T-helper 22 cell (primary cell): ENCODE measurements at regions not wholly inside any gene's neighbourhood (a gene's known extent, or its start where the extent isn't known, plus 50 kb on each side); places are given as distances from the start of the nearest gene placed in this dataset.

ENCODE experiments used
- DNase-seq: peaks from one replicate; pipeline ENCODE4 v3.0.0-alpha.2; 2020; ENCODE audit warnings: low read depth

DNA sequence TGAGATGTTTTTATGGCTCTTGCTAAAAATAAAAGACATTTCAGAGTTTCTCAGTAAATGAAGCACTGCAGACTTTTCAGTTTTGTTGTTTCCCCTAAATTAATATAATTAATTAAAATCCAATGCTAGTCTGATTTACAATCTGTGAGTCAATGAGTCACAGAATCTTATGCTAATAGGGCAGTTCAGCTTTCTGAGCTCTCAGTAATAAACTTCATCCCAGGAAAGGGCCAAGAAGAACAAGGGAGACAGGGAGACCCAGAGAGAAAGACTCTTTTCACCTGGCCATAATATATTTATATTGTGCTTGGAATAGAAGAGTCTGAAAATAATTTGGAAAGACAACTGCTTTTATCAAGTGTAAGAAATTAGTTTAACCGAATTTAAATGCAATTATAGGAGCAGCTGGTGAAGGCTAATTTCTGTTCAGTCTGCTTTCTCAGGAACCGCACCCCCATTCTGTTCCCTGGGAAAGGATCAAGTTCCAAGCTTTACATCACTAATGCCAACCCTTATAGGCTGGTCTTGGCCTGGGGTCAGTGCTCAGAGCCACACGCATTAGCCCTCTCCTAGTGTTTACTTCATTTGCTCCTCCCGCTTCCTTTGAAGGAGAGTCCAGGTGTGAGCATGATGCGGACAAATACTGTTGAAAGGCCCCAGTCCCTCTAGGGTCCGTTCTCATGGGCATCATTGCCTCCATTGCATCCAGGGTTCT lies 145.6 kb downstream of the ZBTB18 start:
- DNase-seq: no peak

DNA sequence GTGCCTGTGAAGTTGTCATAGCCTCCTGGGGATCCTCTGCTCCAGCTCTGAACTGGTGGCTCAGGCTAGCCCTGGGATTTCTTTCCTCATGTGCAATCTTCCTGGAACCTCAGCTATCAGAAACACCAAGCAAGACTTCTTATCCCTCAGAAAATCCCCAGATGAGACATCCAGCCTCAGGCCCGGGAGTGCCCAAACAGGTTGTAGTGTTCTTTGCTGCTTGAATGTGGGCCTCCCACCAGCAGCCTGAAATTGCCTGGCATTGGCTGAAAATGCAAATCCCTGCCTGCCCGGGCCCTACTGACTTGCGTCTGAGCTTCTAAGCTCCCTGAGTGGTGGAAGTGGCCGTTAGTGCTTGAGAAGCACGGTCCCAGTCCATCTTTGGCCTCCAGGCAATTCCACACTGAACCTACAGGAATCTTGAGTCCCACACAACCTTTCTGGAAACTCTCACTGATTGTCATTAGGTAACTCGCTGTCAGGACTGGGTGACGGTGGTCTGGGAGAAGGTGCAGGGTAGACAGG lies 146.8 kb downstream of the ZBTB18 start:
- DNase-seq: no peak

DNA sequence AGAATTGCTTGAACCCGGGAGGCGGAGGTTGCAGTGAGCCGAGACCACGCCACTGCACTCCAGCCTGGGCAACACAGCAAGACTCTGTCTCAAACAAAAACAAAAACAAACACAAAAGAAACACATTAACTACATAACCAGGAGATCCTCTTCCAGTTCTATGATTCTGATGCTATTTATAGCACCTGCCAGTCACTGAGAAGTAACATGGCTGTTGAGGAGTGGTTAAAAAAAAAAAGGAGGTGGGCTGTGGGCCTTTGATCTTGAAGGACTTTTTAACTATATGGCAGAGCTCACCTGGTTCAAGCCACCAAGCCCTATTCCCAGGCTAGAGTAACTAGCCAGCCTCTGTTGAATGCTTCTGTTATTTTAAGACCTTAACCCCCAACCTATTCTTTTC lies 148.8 kb downstream of the ZBTB18 start:
- no peak for DNase-seq

DNA sequence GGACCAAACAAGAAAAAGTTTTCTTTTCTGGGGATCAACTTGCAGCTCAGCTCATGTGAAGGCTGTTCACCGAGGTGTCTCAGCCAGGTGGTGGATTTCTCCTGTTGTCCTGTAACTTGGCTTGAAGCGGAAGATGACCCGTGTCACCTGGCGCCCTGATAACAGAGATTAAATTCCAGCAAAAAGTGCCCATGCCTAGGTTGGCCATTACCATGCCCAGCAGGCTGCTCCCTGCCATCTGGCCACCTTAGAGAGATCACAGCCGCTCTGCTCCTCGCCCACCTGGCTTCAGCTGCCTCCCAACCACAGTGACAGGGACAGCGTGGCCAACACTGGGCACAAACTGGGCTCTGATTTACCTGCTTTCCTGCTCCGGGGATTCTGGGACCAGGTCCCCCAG lies 149.5 kb downstream of the ZBTB18 start:
- DNase-seq: no peak

DNA sequence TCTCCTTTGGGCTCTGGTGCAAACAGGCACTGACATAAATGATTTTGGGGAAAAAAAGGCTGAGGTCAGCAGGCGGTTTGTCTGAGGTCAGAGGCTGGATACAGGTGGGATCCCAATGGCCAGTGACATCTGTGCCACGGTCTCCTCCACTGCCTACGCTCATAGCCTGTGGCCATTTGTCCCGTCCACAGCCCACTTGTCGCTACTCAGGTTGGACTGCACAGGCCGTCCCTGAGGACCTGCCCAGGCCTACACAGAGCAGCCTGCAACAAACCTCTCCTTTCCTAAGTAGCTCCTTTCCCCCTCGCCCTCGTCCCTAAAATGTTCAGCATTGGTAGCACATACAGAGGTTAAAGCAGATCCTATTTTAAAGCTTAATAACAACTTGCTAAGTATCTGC lies 150.7 kb downstream of the ZBTB18 start:
- DNase-seq: no peak

DNA sequence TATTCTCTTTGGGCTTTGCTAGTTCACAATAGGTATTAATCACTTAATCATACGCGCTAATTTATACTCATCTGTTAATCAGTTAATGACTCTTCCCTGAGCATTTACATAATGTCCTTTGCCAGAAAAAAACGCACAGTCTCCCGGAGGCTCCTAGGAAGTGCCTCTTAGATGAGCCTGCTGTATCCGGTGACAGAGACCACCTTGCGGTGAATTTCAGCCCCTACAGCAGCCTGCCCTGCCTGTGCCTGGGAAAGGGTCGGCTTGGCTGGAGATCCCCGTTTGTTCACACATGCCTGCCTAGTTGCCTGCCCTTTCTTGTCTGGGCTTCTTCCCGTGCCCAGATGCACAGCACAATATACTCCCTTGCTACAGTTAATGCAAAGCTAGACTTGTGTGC lies 152.9 kb downstream of the ZBTB18 start:
- no peak for DNase-seq

DNA sequence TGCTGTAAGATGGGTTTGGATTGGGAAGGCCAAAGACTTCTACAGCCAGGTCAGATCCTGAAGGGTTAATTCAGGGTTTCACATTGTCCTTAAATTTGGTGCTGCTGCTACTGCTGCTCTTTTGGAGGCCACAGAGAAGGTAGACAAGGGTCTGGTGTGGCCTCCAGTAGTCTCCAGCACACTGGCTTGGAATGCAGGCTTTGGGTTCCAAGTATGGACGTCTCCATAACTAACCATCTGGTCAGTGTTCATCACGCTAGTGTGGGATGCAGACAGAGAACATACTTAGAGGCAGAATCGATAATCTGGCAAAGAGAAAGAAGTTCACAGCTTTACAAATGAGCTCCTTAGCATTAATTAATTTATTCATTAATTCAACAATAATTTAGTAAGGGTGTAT lies 154.1 kb downstream of the ZBTB18 start:
- no peak for DNase-seq

DNA sequence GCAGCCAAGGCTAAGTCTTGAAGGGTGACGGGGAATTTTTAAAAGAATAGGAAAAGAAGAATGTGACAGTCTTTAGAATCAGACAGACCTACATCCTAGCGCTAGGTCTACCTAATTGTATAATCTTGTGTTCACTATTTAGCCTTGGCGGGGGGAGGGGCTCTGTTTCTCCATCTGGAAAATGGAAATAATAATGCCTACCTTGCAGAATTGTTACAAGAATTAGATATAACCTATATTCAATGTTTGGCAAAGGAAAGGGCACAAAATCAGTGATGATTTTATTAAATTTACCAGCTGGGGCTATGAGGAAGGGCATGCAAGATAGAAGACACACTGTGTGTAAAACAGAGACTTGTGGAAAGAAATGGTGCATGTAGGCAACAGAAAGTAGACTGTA lies 154.8 kb downstream of the ZBTB18 start:
- no peak for DNase-seq

DNA sequence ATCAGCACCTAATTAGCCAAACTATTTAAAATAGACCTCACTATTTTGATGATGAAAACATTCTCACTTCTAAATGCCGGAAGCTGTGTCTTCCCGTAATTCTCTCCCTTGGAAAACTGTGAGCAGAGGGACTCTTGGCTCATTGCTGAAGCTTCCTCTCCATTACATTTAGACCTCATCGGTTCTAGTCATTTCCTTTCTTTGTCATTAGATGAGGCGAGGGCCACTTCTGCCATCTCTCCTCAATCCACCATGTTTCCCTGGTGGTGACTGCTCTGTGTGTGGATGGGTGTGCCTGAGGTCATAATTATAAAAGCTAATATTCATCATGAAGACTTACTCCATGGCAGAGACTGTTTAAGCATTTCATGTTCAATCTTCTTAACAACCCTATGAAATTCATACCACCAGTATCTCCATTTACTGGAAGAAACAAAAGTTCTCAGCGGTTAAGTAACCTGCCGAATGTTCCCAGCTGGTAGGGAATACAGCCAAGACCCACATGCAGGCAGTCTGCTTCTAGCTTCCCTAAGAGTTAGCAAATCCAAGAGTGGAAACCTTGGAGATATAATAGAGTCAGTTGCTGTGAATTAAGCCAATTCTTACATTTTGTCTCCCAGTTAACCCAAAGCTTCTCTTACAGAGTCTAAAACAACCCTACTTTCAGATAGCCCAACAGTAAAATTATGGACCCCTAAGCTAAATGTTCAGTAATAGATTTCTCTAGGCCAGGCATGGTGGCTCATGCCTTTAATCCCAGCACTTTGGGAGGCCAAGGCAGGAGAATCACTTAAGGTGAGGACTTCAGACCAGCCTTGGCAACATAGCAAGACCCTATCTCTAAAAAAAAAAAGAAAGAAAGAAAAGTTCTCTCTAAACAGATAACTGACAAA lies 156.2 kb downstream of the ZBTB18 start:
- DNase-seq: no peak

DNA sequence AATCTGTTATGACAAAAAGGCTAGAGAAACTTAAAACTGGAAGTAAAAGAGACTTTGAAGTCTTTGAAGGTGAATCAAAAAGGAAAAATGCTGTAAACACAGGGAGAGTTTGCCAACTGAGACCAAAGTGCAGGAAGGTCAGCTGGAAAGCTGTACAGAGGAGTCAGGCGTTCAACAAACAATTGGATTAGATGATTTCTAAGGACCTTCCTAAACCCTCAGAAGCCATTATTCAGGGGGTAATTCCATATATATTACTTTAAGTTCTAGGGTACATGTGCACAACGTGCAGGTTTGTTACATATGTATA lies 156.8 kb downstream of the ZBTB18 start:
- no peak for DNase-seq

DNA sequence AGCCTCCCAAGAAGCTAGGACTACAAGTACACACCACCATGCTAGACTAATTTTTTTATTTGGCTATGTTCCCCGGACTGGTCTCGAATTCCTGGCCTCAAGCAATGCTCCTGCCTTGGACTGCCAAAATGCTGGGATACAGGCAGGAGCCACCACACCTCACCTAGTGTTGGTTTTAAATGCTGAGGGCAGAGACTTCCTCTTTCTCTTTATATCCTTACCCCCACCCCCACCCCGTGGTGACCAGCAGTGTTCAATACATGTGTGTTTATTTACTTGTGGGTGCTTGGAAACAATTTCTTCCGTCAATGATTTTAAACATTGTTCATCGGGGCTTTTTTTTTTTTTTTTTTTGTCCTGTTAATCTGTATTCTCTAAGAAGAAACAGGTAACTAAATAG lies 158.9 kb downstream of the ZBTB18 start:
- DNase-seq: no peak

DNA sequence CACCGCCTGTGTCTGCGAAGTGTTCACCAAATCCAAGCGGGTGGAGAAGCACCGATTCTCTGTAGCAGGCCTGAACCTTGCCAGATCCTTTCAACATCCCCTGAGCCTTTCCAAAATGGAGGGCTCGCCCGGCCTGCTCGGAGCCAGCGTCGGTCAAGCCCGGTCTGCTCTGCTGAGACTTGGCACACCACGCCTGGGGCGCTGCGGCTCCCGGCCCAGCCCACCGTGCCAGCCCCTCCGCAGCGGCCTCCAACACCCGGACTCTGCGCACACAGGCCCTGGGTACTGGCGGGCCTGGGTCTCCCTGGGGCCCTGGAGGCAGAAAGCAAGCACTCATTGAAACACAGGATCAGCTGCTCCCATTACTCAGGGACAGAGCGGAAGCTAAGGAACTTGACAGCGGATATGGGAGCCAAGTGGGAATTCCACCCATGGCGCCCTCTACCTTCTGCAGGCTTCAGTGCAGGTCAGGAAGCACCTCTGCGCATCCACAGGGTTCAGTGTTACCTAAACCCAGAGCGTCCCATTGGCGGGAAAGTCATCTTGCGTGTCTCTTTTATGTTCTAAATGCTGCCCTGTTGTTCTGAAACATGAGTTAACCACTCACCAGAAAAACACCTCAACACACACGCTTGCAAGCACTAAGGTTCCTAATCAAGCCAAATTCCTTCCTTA lies 159.9 kb downstream of the ZBTB18 start:
- no peak for DNase-seq

DNA sequence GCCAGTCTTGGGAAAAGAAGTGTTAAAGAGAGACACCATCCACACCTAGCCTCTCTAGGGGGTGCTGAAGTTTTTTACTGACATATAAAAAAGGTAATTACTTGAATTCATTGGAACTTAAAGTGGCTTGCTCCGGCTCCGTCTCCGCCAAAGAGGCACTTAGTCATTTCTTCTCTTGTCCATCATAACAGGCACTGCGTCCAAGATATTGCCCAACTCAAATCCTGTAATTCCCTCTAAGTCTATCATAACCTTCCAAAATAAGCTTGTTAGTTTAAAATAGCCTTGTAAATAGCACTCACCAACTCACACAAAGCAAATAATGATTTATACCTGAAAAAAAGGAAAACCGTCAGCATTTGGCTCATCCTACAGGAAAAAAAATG lies 160.5 kb downstream of the ZBTB18 start:
- no peak for DNase-seq

DNA sequence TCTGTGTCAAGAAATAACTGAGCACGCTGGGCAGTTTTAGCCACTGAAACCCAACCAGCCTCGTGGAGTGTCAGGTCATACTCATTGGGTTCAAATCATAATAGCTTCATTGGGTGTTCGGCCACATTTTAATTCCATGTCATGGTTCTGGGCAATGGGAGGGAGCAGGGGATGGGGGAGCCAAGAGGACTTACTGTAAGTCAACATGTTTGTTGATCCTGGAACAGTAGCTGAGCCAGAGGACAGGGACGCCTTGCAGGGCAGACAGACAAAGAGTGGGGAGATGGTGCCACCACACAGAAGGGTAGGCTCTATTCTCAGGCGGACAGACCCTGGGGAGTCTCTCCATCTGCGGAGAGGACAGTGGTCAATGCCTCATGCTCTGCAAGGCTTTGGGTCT lies 161.1 kb downstream of the ZBTB18 start:
- no peak for DNase-seq

DNA sequence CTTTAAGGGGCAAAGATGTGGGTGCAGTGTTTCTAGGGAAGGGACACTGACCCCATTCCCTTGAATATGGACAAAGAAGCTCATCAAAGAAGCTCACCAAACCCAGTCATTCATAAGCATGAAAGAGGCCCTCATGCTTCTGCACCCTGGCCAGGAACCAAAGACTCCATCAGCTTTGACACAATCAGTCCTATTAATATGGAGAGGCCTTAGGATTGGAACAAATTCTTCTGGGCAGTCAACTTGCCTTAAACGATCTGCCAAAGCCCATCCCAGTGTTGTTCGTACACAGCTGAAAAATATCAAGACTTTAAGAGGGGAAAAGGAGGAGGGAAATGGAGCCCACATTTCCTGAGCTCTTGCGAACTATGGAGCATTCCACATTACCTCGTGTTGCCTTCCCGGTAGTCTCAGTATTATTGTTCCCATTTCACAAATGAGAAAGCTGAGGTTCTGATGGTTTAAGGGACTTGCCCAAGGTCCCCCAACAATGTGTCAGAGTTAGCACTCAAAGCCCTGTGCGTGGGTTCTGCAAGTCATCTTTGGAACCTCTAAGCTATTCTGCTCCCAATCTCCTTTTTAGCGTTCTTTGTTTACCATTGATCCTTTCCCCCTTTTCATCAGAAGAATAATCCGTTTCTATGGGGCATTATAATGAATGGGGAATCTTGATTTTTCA lies 161.9 kb downstream of the ZBTB18 start:
- DNase-seq: no peak

DNA sequence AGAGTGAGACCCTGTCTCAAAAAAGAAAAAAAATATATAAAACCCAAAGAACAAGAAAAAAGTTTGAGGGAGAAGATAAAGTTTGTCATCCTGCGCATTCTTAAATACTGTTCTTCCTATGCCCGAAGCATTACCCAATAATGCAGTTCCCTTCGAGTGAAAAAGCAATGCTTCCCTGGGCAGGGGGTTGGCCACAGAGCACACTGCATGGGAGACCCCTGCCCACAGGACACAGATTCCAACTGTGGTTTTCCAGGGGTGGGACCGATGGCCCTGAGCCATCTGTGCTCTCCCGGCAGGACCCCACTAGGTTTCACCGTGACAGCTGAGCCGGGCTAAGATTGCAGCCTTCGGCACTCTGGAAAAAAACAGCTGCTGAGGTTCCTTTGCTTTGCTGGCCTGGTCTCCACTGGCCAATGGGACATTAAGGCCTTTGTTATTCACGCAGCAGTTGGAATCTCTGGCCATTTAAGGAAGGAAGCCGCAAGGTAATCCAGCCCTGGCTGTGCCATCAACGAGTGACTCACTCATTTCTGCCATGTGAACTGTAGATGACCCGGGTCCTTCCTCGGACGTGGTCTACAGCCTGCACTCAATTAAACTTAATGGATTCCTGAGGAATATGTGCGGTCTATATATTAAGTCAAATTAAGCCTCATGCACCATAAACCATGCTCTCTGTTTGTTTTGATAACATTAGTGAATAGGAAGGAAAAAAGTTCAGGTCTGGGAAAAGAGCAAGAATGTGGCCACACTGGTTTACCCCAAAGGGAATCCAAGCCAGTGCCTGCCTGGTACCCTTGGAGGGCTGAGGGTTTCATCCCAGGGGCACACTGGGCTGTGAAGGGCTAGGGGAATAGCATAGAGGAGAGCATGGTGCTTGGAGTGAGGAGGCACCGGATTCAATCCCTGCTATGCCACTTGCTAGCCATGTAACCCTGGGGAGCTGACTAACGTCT lies 163.2 kb downstream of the ZBTB18 start:
- no peak for DNase-seq

DNA sequence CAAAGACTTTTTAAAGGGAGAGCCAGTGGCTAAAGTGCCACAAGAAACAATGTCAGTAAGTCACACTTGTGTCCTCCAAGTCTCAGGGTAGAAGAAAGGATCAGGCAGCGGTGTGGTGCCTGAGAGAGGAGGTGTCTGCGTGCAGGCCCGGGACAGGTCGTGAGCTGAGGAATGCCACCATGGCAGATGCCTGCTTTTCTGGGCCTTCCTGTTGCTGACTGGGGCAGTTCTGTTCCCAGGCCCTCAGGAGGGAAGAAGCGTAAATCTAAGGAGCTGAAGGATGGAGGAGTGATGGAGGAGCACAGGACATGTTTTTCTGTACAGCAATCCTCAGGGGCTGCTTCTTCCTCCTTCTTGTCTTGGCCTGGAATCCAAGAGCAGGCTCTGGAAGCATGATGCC lies 165.8 kb downstream of the ZBTB18 start:
- DNase-seq: no peak

DNA sequence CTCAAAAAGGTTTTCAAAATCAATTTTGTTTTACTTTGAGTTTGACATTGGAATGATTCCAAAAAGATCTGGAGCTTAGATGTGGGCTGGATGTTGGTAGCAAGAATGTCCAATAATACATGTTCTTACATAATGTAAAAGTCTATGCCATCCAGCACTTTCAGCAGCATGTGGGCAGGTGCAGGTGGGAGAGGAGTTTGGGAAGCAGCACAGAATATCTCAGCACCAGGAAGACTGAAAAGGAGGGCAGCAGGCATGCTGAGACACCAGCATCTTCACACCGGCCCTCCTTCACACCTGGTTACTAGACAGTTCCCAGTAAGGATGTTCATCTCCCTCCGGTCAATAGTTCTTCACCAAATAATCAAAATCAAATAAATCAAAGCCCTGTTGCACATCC lies 166.6 kb downstream of the ZBTB18 start:
- no peak for DNase-seq

DNA sequence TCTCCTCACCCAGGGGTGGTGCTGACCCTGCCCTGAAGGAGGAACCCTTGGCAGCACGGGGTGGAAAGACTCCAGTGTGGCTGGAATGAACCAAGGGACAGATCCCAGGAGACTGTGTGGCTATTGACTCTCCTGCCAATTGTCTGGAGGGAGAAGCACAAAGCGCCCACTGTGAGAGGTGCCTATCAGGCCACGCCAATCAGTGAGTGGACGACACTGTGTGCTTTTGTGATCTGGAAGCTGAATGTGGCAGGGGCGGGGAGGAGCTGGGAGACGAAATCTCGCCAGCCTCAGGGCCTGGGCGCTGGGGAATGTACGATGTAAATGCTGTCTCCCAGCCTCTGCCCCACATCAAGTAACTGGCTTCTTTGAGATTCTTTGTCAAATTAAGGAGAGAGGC lies 167.1 kb downstream of the ZBTB18 start:
- DNase-seq: no peak

DNA sequence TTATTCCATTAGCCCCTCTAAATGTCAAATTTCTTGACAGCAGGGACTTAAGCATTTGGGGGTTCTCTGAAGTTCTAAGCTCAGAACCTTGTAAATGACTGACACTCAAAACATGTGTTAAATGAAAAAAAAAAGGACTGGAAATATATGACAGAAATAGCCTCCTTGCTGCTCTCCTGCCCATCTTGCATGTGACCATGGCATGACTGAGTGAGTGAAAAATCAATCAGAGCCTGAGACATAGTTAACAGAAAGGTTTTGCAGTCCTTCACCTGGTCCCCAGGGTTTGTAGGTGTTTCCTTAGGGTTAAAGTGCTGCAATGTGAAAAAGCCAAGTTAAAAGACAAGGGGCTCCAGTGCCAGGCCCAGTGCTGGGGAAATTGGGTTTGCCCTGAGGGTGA lies 168.1 kb downstream of the ZBTB18 start:
- no peak for DNase-seq

DNA sequence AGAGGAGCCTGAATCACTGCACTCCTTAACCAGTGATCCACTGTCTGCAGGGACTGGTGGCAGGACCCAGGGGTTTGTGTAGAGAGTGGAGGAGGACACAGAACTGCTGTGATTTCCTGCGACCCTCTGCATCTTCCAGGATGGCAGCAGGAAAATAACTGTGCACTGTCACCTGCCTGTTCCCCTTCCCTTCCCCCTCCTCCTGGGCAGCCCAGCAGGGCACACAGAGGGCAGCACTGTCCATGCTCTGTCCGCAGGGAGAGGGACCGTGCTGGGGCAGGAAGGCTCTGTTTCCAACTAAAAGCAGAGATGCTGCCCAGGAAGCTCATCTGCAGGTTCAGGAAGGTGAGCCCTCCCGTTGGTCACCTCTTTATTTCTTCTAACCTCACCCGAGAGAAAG lies 168.7 kb downstream of the ZBTB18 start:
- no peak for DNase-seq
